GM12878 (cell line): ENCODE measurements at regions not wholly inside any gene's neighbourhood (a gene's known extent, or its start where the extent isn't known, plus 50 kb on each side); places are given as distances from the start of the nearest gene placed in this dataset.

Source experiments
- ATAC-seq: fragments of 200-7000 bp; cut with Tn5 transposase; 3 replicates; pipeline ENCODE4 v1.9.1; 2020; ENCODE audit warnings: mild to moderate bottlenecking, moderate library complexity
- BruUV-seq: library from RNA; stranded (reverse); fragments of 400-500 nt; replicated peaks from 2 replicates; lab custom pipeline; 2021; lab: Mats Ljungman, UMichigan
- CTCF ChIA-PET: fragments of 300-600 bp; sonication (Branson Sonifier 250); formaldehyde crosslinking; extraction: SDS; loops from one replicate; lab custom pipeline; 2021; ENCODE audit warnings: inconsistent platforms; lab: Yijun Ruan, JAX
- POLR2A ChIA-PET: fragments of 350-600 bp; formaldehyde crosslinking; extraction: SDS; loops from one replicate; lab custom pipeline; 2021; ENCODE audit warnings: inconsistent platforms; lab: Charles Lee
- RAD21 ChIA-PET: fragments of 300-600 bp; sonication (Branson Sonifier 250); formaldehyde crosslinking; loops from one replicate; lab custom pipeline; 2023; ENCODE audit warnings: antibody characterized with exemption; ENCODE audit not compliant: unreplicated experiment; lab: Charles Lee
- SMC1A ChIA-PET: fragments of 300-600 bp; sonication (Branson Sonifier 250); formaldehyde crosslinking; loops from one replicate; lab custom pipeline; 2023; ENCODE audit not compliant: unreplicated experiment, uncharacterized antibody; lab: Charles Lee
- DNase-seq: peaks from one replicate; pipeline ENCODE4 v3.0.0-alpha.2; 2011; ENCODE audit warnings: low read depth, low spot score
- FAIRE-seq: peaks from 3 replicates; lab custom pipeline; 2011; peaks lifted over from hg19 to GRCh38; lab: Jason Lieb, UNC
- H2AFZ ChIP-seq: 2 replicates; pipeline ENCODE4 v1.6.0; 2011; ENCODE audit warnings: low read depth, low read length, control low read depth; ENCODE audit not compliant: control insufficient read depth
- H3K27ac ChIP-seq: 2 replicates; pipeline ENCODE4 v1.5.1; 2011; ENCODE audit warnings: control low read depth; ENCODE audit not compliant: control insufficient read depth, insufficient read depth
- H3K27me3 ChIP-seq, 2 experiments: replicated peaks in 1 of 2; 2 replicates each; pipeline versions ENCODE4 v1.6.0 to v1.6.1; 2011; ENCODE audit warnings: low read length in 1 of 2; ENCODE audit not compliant: control insufficient read depth in 2 of 2, insufficient read depth in 2 of 2
- H3K36me3 ChIP-seq, 2 experiments: 2 replicates each; pipeline ENCODE4 v1.5.1; 2011; ENCODE audit warnings: low read length in 1 of 2; ENCODE audit not compliant: control insufficient read depth in 2 of 2, insufficient read depth in 2 of 2
- H3K4me1 ChIP-seq: 2 replicates; pipeline ENCODE4 v1.6.1; 2011; ENCODE audit warnings: mild to moderate bottlenecking, low read length, moderate library complexity, mixed read lengths; ENCODE audit not compliant: control insufficient read depth, insufficient read depth
- H3K4me2 ChIP-seq: 2 replicates; pipeline ENCODE4 v1.6.0; 2011; ENCODE audit warnings: control low read depth; ENCODE audit not compliant: control insufficient read depth, insufficient read depth
- H3K4me3 ChIP-seq: fragments of 200-600 bp; sonication (generic); 2 replicates; pipeline ENCODE4 v1.5.1; 2016
- H3K79me2 ChIP-seq: 2 replicates; pipeline ENCODE4 v1.6.0; 2011; ENCODE audit warnings: low read length; ENCODE audit not compliant: control insufficient read depth, insufficient read depth
- H3K9ac ChIP-seq: 2 replicates; pipeline ENCODE4 v1.8.0; 2011; ENCODE audit warnings: low read length, control low read depth, mixed read lengths; ENCODE audit not compliant: control insufficient read depth, insufficient read depth
- H3K9me3 ChIP-seq: replicated peaks from 3 replicates; pipeline ENCODE4 v1.5.1; 2011; ENCODE audit warnings: mild to moderate bottlenecking, low read length; ENCODE audit not compliant: control insufficient read depth, insufficient read depth
- H4K20me1 ChIP-seq: 2 replicates; pipeline ENCODE4 v1.6.0; 2011; ENCODE audit not compliant: control insufficient read depth, insufficient read depth
- BRCA1 ChIP-seq: IDR thresholded peaks from 2 replicates; pipeline ENCODE4 v1.6.1; 2011; ENCODE audit warnings: low read depth, low read length, improper control_type of control experiment
- CHD2 ChIP-seq: IDR thresholded peaks from 2 replicates; pipeline ENCODE4 v1.6.1; 2011; ENCODE audit warnings: low read depth, low read length, improper control_type of control experiment, borderline replicate concordance
- EZH2 ChIP-seq: IDR thresholded peaks from 2 replicates; pipeline ENCODE4 v1.6.1; 2012; ENCODE audit warnings: low read depth, mild to moderate bottlenecking, control low read depth, inconsistent platforms, low read length, borderline replicate concordance; ENCODE audit not compliant: control insufficient read depth
- GABPA ChIP-seq: IDR thresholded peaks from 2 replicates; pipeline ENCODE4 v1.6.1; 2014; ENCODE audit warnings: antibody characterized with exemption, low read depth, mild to moderate bottlenecking, inconsistent platforms
- HCFC1 ChIP-seq: fragments of 150-350 bp; IDR thresholded peaks from 2 replicates; pipeline ENCODE4 v1.6.1; 2014; ENCODE audit warnings: low read length
- HDAC2 ChIP-seq: fragments of 200-600 bp; sonication (generic); IDR thresholded peaks from 2 replicates; pipeline ENCODE4 v1.6.1; 2017
- HDGF ChIP-seq: fragments of 450-650 bp; IDR thresholded peaks from 2 replicates; pipeline ENCODE4 v1.6.1; 2016; ENCODE audit warnings: antibody characterized with exemption
- NR2F1 ChIP-seq: fragments of 450-650 bp; conservative IDR thresholded peaks from 2 replicates; pipeline ENCODE4 v1.6.1; 2017; ENCODE audit warnings: mild to moderate bottlenecking
- SREBF1 ChIP-seq: IDR thresholded peaks from 2 replicates; pipeline ENCODE4 v1.6.1; 2012; ENCODE audit warnings: mild to moderate bottlenecking, low read length
- TBL1XR1 ChIP-seq: IDR thresholded peaks from 2 replicates; pipeline ENCODE4 v1.6.1; 2012; ENCODE audit warnings: low read depth, low read length, improper control_type of control experiment
- TCF7 ChIP-seq: IDR thresholded peaks from 2 replicates; pipeline ENCODE4 v1.6.1; 2014; ENCODE audit warnings: antibody characterized with exemption, borderline replicate concordance
- WGBS: methylation state at CpG from one replicate; pipeline ENCODE4 v1.1.6; 2016; ENCODE audit warnings: low lambda C conversion rate; ENCODE audit not compliant: insufficient replicate concordance, insufficient coverage; ENCODE audit errors: missing lambda C conversion rate; 5-methylcytosine and 5-hydroxymethylcytosine counted together
- in situ Hi-C: fragments of 300-500 bp; cut with MboI; formaldehyde crosslinking; loops from 9 replicates; pipeline ENCODE4 v1.14.3; 2018; ENCODE audit warnings: mixed read lengths
- intact Hi-C: fragments of 100-400 bp; cut with micrococcal nuclease; formaldehyde crosslinking; loops from one replicate; pipeline ENCODE4 v1.14.2; 2022; ENCODE audit not compliant: unreplicated experiment
- TF ChIP-seq, protein P1 (sequence below), 3 experiments: IDR thresholded peaks in 2 of 3; conservative IDR thresholded peaks in 1 of 3; 2 replicates each; pipeline ENCODE4 v1.5.1; 2011; ENCODE audit warnings: low read depth in 3 of 3, low read length in 3 of 3, mild to moderate bottlenecking in 3 of 3, control low read depth in 2 of 3, moderate library complexity in 2 of 3, inconsistent platforms in 1 of 3, mixed read lengths in 1 of 3; ENCODE audit not compliant: control insufficient read depth in 2 of 3, insufficient read depth in 1 of 3; ENCODE audit errors: extremely low read depth in 1 of 3
- TF ChIP-seq, protein P2 (sequence below): fragments of 150-350 bp; IDR thresholded peaks from 2 replicates; pipeline ENCODE4 v1.6.1; 2014; ENCODE audit warnings: mild to moderate bottlenecking, low read depth, low read length
- TF ChIP-seq, protein P3 (sequence below): fragments of 450-650 bp; IDR thresholded peaks from 2 replicates; pipeline ENCODE4 v1.6.1; 2017; ENCODE audit warnings: low read depth, mild to moderate bottlenecking, moderate library complexity
- TF ChIP-seq, protein P4 (sequence below): fragments of 450-650 bp; conservative IDR thresholded peaks from 2 replicates; pipeline ENCODE4 v1.6.1; 2017; ENCODE audit warnings: mild to moderate bottlenecking, moderate library complexity

DNA sequence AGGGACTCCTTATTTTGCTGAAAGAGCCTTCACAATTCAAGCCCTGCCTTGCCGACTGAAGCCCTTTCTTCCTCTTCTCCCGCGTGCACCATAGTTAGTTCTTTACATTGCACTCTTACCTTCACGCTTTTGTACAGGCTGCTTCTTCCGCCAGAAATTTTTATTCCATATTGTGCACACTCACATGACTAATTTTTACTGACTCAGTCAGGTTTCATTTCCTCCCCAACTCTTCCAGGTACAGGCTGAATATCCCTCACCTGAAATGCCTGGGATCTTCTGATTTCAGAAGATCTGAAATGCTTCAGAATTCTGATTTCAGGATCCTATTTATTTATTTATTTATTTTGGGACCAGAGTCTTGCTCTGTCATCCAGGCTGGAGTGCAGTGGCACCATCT is 172.8 kb downstream of the ZNF281 start (continued):
- TF ChIP-seq, protein P1, sequence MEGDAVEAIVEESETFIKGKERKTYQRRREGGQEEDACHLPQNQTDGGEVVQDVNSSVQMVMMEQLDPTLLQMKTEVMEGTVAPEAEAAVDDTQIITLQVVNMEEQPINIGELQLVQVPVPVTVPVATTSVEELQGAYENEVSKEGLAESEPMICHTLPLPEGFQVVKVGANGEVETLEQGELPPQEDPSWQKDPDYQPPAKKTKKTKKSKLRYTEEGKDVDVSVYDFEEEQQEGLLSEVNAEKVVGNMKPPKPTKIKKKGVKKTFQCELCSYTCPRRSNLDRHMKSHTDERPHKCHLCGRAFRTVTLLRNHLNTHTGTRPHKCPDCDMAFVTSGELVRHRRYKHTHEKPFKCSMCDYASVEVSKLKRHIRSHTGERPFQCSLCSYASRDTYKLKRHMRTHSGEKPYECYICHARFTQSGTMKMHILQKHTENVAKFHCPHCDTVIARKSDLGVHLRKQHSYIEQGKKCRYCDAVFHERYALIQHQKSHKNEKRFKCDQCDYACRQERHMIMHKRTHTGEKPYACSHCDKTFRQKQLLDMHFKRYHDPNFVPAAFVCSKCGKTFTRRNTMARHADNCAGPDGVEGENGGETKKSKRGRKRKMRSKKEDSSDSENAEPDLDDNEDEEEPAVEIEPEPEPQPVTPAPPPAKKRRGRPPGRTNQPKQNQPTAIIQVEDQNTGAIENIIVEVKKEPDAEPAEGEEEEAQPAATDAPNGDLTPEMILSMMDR (IDR thresholded peaks at IDR 0.05 in 2 of 3, conservative IDR thresholded peaks at IDR 0.05 in 1 of 3; ENCODE audit: control insufficient read depth in 2 of 3, extremely low read depth in 1 of 3, insufficient read depth in 1 of 3, low read depth in 3 of 3, low read length in 3 of 3) = no peak
- TF ChIP-seq, protein P2, sequence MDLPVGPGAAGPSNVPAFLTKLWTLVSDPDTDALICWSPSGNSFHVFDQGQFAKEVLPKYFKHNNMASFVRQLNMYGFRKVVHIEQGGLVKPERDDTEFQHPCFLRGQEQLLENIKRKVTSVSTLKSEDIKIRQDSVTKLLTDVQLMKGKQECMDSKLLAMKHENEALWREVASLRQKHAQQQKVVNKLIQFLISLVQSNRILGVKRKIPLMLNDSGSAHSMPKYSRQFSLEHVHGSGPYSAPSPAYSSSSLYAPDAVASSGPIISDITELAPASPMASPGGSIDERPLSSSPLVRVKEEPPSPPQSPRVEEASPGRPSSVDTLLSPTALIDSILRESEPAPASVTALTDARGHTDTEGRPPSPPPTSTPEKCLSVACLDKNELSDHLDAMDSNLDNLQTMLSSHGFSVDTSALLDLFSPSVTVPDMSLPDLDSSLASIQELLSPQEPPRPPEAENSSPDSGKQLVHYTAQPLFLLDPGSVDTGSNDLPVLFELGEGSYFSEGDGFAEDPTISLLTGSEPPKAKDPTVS = no peak
- TF ChIP-seq, protein P3, sequence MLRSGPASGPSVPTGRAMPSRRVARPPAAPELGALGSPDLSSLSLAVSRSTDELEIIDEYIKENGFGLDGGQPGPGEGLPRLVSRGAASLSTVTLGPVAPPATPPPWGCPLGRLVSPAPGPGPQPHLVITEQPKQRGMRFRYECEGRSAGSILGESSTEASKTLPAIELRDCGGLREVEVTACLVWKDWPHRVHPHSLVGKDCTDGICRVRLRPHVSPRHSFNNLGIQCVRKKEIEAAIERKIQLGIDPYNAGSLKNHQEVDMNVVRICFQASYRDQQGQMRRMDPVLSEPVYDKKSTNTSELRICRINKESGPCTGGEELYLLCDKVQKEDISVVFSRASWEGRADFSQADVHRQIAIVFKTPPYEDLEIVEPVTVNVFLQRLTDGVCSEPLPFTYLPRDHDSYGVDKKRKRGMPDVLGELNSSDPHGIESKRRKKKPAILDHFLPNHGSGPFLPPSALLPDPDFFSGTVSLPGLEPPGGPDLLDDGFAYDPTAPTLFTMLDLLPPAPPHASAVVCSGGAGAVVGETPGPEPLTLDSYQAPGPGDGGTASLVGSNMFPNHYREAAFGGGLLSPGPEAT = no peak
- no peak for TF ChIP-seq HDAC2

DNA sequence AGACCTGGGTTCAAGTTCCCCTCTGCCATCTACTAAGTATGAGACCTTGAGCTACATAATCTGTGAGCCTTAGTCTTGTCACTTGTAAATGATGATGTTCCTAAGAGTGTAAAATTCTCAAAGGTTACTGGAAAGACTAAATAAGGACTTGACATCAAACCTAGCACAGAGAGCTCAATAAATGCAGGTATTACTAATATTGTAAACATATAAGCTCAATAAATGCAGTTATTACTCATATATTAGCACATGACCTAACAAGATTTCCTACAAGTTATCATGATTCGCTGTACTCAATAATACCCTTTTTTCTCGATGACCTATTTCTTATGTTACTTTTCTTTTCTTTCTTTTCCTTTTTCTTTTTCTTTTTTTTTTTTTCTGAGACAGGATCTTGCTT is 174.9 kb downstream of the ZNF281 start:
- DNase-seq (no peak), FAIRE-seq (no peak), ATAC-seq (no peak)
- no peaks in the 10 kb centered on the region for H3K4me1 ChIP-seq
- no peaks in the 10 kb centered on the region for H3K79me2 ChIP-seq
- RAD21 ChIA-PET = interaction anchor here (0.7 to 1.1 kb wide), 2 partner anchors 10 to 64 kb away, joined by 3 read pairs; no protein-coding TSS in a partner anchor
- H2AFZ ChIP-seq = no peak overlapping the region
- no peak overlapping the region for H3K4me3 ChIP-seq
- no peak overlapping the region for H3K4me2 ChIP-seq
- SMC1A ChIA-PET = interaction anchor here (1.1 to 2.9 kb wide), 2 partner anchors 9 to 13 kb away, joined by 3 to 10 read pairs; no protein-coding TSS in a partner anchor
- no peaks in the 10 kb centered on the region for H3K36me3 ChIP-seq
- H3K27me3 ChIP-seq = no peaks in the 10 kb centered on the region; a peak in 2 of 4 replicates
- 92% methylated on average over 2 of the region's 2 CpGs for WGBS
- POLR2A ChIA-PET = interaction anchor here (0.7 kb wide), 1 partner anchor 913 kb away, joined by 4 read pairs; no protein-coding TSS in a partner anchor
- no peak overlapping the region for H3K9ac ChIP-seq
- CTCF ChIA-PET = interaction anchor here (0.8 to 1.2 kb wide), 4 partner anchors 18 to 95 kb away, joined by 3 read pairs; no protein-coding TSS in a partner anchor
- H3K9me3 ChIP-seq = no peaks in the 10 kb centered on the region
- no peak for TF ChIP-seq BRCA1
- no peak for TF ChIP-seq HDGF
- no peak for TF ChIP-seq EZH2
- TF ChIP-seq, protein P4, sequence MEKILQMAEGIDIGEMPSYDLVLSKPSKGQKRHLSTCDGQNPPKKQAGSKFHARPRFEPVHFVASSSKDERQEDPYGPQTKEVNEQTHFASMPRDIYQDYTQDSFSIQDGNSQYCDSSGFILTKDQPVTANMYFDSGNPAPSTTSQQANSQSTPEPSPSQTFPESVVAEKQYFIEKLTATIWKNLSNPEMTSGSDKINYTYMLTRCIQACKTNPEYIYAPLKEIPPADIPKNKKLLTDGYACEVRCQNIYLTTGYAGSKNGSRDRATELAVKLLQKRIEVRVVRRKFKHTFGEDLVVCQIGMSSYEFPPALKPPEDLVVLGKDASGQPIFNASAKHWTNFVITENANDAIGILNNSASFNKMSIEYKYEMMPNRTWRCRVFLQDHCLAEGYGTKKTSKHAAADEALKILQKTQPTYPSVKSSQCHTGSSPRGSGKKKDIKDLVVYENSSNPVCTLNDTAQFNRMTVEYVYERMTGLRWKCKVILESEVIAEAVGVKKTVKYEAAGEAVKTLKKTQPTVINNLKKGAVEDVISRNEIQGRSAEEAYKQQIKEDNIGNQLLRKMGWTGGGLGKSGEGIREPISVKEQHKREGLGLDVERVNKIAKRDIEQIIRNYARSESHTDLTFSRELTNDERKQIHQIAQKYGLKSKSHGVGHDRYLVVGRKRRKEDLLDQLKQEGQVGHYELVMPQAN = no peak
- TF ChIP-seq TCF7 = no peak
- no peak for TF ChIP-seq HCFC1
- TF ChIP-seq TBL1XR1 = no peak
- no peak for TF ChIP-seq GABPA
- TF ChIP-seq SREBF1 = no peak
- no peak for TF ChIP-seq CHD2
- no peak for TF ChIP-seq NR2F1
- no peak overlapping the region for H3K27ac ChIP-seq
- no peaks in the 10 kb centered on the region for H4K20me1 ChIP-seq
- in situ Hi-C loops = no loop called here
- no TSS peak for BruUV-seq
- intact Hi-C loops = no loop called here
